H1 (cell line): ENCODE measurements at regions not wholly inside any gene's neighbourhood (a gene's known extent, or its start where the extent isn't known, plus 50 kb on each side); places are given as distances from the start of the nearest gene placed in this dataset.

Experiments used
- CTCF ChIA-PET: fragments of 300-600 bp; sonication (Branson Sonifier 250); formaldehyde crosslinking; loops from one replicate; lab custom pipeline; 2021; ENCODE audit not compliant: partially characterized antibody; lab: Charles Lee
- POLR2A ChIA-PET: fragments of 300-600 bp; sonication (Branson Sonifier 250); formaldehyde crosslinking; loops from one replicate; lab custom pipeline; 2021; ENCODE audit warnings: inconsistent platforms; ENCODE audit not compliant: partially characterized antibody; lab: Charles Lee
- DNase-seq, 2 experiments: peaks; one replicate each; pipeline versions ENCODE4 v3.0.0 to v3.0.0-alpha.2; 2010 to 2022; ENCODE audit warnings: low spot score in 2 of 2, low read depth in 1 of 2, mixed read lengths in 1 of 2
- FAIRE-seq: peaks from 2 replicates; lab custom pipeline; 2011; peaks lifted over from hg19 to GRCh38; lab: Jason Lieb, UNC
- H2AFZ ChIP-seq: 2 replicates; pipeline ENCODE4 v1.8.1; 2012; ENCODE audit warnings: low read length, inconsistent platforms
- H2AK5ac ChIP-seq: 2 replicates; pipeline ENCODE4 v1.6.1; 2013; ENCODE audit warnings: low read depth, low read length
- H2BK120ac ChIP-seq: replicated peaks from 2 replicates; pipeline ENCODE3; 2013; ENCODE audit warnings: low read depth, low read length, inconsistent platforms
- H2BK12ac ChIP-seq: 2 replicates; pipeline ENCODE4 v1.6.1; 2013; ENCODE audit warnings: low read depth, low read length
- H2BK15ac ChIP-seq: 2 replicates; pipeline ENCODE4 v1.6.1; 2013; ENCODE audit warnings: low read length
- H2BK20ac ChIP-seq: 2 replicates; pipeline ENCODE4 v1.6.1; 2013; ENCODE audit warnings: low read length
- H2BK5ac ChIP-seq: 2 replicates; pipeline ENCODE4 v1.6.1; 2013; ENCODE audit warnings: low read depth, low read length
- H3K14ac ChIP-seq: 2 replicates; pipeline ENCODE4 v1.6.1; 2013; ENCODE audit warnings: inconsistent platforms; ENCODE audit not compliant: insufficient read length
- H3K18ac ChIP-seq: 2 replicates; pipeline ENCODE4 v1.6.1; 2013; ENCODE audit warnings: low read length; ENCODE audit errors: extremely low read depth
- H3K23ac ChIP-seq: 2 replicates; pipeline ENCODE4 v1.6.1; 2013; ENCODE audit warnings: inconsistent platforms; ENCODE audit not compliant: insufficient read length
- H3K23me2 ChIP-seq: 2 replicates; pipeline ENCODE4 v1.6.1; 2013; ENCODE audit warnings: low read depth, low read length
- H3K27ac ChIP-seq: 2 replicates; pipeline ENCODE4 v1.6.1; 2011; ENCODE audit warnings: low read depth, low read length, inconsistent platforms
- H3K27me3 ChIP-seq, 4 experiments: replicated peaks in 1 of 4; 1 replicate in 1 of 4; 2 replicates in 3 of 4; pipeline versions ENCODE4 v1.6.1 to v1.8.1; 2011 to 2013; ENCODE audit warnings: low read length in 3 of 4, mild to moderate bottlenecking in 3 of 4, inconsistent platforms in 2 of 4, mixed read lengths in 2 of 4, moderate library complexity in 1 of 4; ENCODE audit not compliant: control insufficient read depth in 3 of 4, insufficient read depth in 3 of 4; ENCODE audit errors: extremely low read depth in 1 of 4
- H3K36me3 ChIP-seq, 4 experiments: 2 replicates each; pipeline versions ENCODE4 v1.6.1 to v1.8.1; 2011 to 2013; ENCODE audit warnings: mild to moderate bottlenecking in 4 of 4, low read length in 3 of 4, moderate library complexity in 2 of 4, control low read depth in 1 of 4, inconsistent platforms in 1 of 4; ENCODE audit not compliant: insufficient read depth in 4 of 4, control insufficient read depth in 2 of 4
- H3K4ac ChIP-seq: replicated peaks from 2 replicates; pipeline ENCODE3; 2013; ENCODE audit warnings: low read length, low read depth, mixed read lengths, inconsistent platforms; ENCODE audit not compliant: insufficient read length
- H3K4me1 ChIP-seq, 4 experiments: replicated peaks in 1 of 4; 1 replicate in 1 of 4; 2 replicates in 3 of 4; pipeline versions ENCODE4 v1.6.1 to v1.8.1; 2011 to 2013; ENCODE audit warnings: low read length in 3 of 4, inconsistent platforms in 2 of 4, mixed read lengths in 1 of 4; ENCODE audit not compliant: insufficient read depth in 4 of 4, control insufficient read depth in 3 of 4
- H3K4me2 ChIP-seq, 2 experiments: 2 replicates each; pipeline versions ENCODE4 v1.6.1 to v1.8.1; 2011 to 2013; ENCODE audit warnings: low read depth in 2 of 2, low read length in 2 of 2, control low read depth in 1 of 2, inconsistent platforms in 1 of 2, mild to moderate bottlenecking in 1 of 2; ENCODE audit not compliant: insufficient read depth in 1 of 2
- H3K4me3 ChIP-seq, 4 experiments: fragments of 200-600, 300-600 bp in 1 of 4; sonication (generic), shearing (Covaris generic), sonication (Bioruptor Twin) in 1 of 4; 2 replicates each; pipeline versions ENCODE4 v1.5.1 to v1.8.1; 2011 to 2016; ENCODE audit warnings: low read length in 4 of 4, low read depth in 3 of 4, control low read depth in 2 of 4, inconsistent platforms in 2 of 4, mild to moderate bottlenecking in 2 of 4, mixed read lengths in 1 of 4, moderate library complexity in 1 of 4; ENCODE audit not compliant: insufficient read depth in 2 of 4; ENCODE audit errors: extremely low read depth in 1 of 4
- H3K56ac ChIP-seq: replicated peaks from 2 replicates; pipeline ENCODE3; 2013; ENCODE audit warnings: low read depth, mild to moderate bottlenecking, mixed read lengths, low read length, inconsistent platforms; ENCODE audit not compliant: insufficient read length
- H3K79me1 ChIP-seq: 2 replicates; pipeline ENCODE4 v1.6.1; 2013; ENCODE audit warnings: low read depth, low read length, control low read depth
- H3K79me2 ChIP-seq, 2 experiments: 2 replicates each; pipeline versions ENCODE4 v1.6.1 to v1.8.1; 2012 to 2013; ENCODE audit warnings: low read length in 2 of 2, mild to moderate bottlenecking in 2 of 2, inconsistent platforms in 1 of 2; ENCODE audit not compliant: insufficient read depth in 2 of 2, control insufficient read depth in 1 of 2
- H3K9ac ChIP-seq, 4 experiments: replicated peaks in 1 of 4; 1 replicate in 1 of 4; 2 replicates in 3 of 4; pipeline versions ENCODE4 v1.6.1 to v1.8.1; 2011 to 2013; ENCODE audit warnings: low read depth in 3 of 4, low read length in 3 of 4, control low read depth in 2 of 4, mild to moderate bottlenecking in 2 of 4, moderate library complexity in 2 of 4, inconsistent platforms in 1 of 4; ENCODE audit errors: extremely low read depth in 1 of 4
- H3K9me3 ChIP-seq, 2 experiments: 2 replicates each; pipeline versions ENCODE4 v1.6.1 to v1.8.1; 2012 to 2013; ENCODE audit warnings: mild to moderate bottlenecking in 2 of 2, moderate library complexity in 2 of 2, control low read depth in 1 of 2, inconsistent platforms in 1 of 2, low read depth in 1 of 2, low read length in 1 of 2, mixed read lengths in 1 of 2; ENCODE audit not compliant: insufficient read depth in 2 of 2
- H4K20me1 ChIP-seq, 2 experiments: replicated peaks in 1 of 2; 2 replicates each; pipeline versions ENCODE3 to v1.8.1; 2011 to 2013; ENCODE audit warnings: inconsistent platforms in 2 of 2, low read length in 2 of 2, mild to moderate bottlenecking in 1 of 2; ENCODE audit not compliant: insufficient read depth in 2 of 2, control insufficient read depth in 1 of 2
- H4K5ac ChIP-seq: 2 replicates; pipeline ENCODE4 v1.6.1; 2013; ENCODE audit warnings: low read length, low read depth, mixed read lengths, inconsistent platforms; ENCODE audit not compliant: insufficient read length
- H4K8ac ChIP-seq: 2 replicates; pipeline ENCODE4 v1.8.0; 2013; ENCODE audit warnings: mild to moderate bottlenecking, moderate library complexity, low read length, inconsistent platforms; ENCODE audit not compliant: insufficient read depth; ENCODE audit errors: extremely low read depth
- H4K91ac ChIP-seq: replicated peaks from 2 replicates; pipeline ENCODE3; 2013; ENCODE audit warnings: low read length, mixed read lengths, inconsistent platforms; ENCODE audit not compliant: insufficient read length
- CBX5 ChIP-seq: fragments of 300-800, 300-1000 bp; sonication (generic); IDR thresholded peaks from 2 replicates; pipeline ENCODE4 v1.7.1; 2016; ENCODE audit warnings: antibody characterized with exemption, low read length, low read depth
- WGBS, 2 experiments: shearing (Covaris generic) in 1 of 2; methylation state at CpG; one replicate each; pipeline versions ENCODE4 v1.1.6 to v1.1.7; 2013 to 2015; ENCODE audit warnings: low lambda C conversion rate in 2 of 2, mixed read lengths in 2 of 2, inconsistent platforms in 1 of 2, low coverage in 1 of 2, missing lambda C conversion rate in 1 of 2; ENCODE audit not compliant: insufficient replicate concordance in 2 of 2, insufficient coverage in 1 of 2, insufficient read length in 1 of 2; ENCODE audit errors: extremely low coverage in 1 of 2, missing lambda C conversion rate in 1 of 2; 5-methylcytosine and 5-hydroxymethylcytosine counted together

DNA sequence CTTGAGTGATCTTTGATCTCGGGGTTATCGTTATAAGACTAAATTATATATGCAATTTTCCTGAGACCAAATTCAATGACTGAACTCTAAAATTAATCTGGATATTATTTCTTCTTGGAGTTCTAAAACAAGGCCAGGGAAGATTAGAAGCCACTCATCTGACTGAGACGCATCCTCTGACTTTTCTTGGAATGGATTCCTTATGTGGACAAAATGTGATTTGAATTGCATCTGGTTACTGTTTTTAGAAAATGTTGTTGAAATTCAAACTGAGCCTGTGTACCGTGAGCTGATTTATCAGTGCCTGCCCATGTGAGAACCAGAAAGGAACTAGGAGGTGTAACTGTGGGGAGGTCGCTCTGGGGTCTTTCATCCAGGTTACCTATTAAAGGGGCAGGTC lies 330.8 kb downstream of the OSR1 start:
- H3K4me3 ChIP-seq, result no peak overlapping the region
- H3K56ac ChIP-seq, result no peak overlapping the region
- no peak for TF ChIP-seq CBX5
- no peak overlapping the region for H2AK5ac ChIP-seq
- H3K27me3 ChIP-seq, result no peaks in the 10 kb centered on the region
- no peak overlapping the region for H2BK20ac ChIP-seq
- H2BK15ac ChIP-seq, result no peak overlapping the region
- no peak overlapping the region for H3K4me2 ChIP-seq
- no peaks in the 10 kb centered on the region; a peak in 1 of 4 replicates for H3K9me3 ChIP-seq
- no peak overlapping the region for H2BK12ac ChIP-seq
- H3K36me3 ChIP-seq, result no peaks in the 10 kb centered on the region
- H2BK5ac ChIP-seq, result no peak overlapping the region
- no peak overlapping the region for H3K14ac ChIP-seq
- H4K5ac ChIP-seq, result no peak overlapping the region
- H3K79me2 ChIP-seq, result no peaks in the 10 kb centered on the region
- ChIA-PET CTCF (interaction anchor here (0.7 kb wide), 1 partner anchor 723 kb away, joined by 3 read pairs; no protein-coding TSS in a partner anchor), POLR2A (no interaction called here)
- H3K79me1 ChIP-seq, result no peaks in the 10 kb centered on the region
- H2AFZ ChIP-seq, result no peak overlapping the region
- H2BK120ac ChIP-seq, result no peak overlapping the region
- H4K20me1 ChIP-seq, result no peaks in the 10 kb centered on the region
- no peak overlapping the region for H3K4ac ChIP-seq
- no peak overlapping the region for H3K18ac ChIP-seq
- no peak overlapping the region for H3K23ac ChIP-seq
- H4K8ac ChIP-seq, result no peak overlapping the region
- H3K23me2 ChIP-seq, result no peaks in the 10 kb centered on the region
- H4K91ac ChIP-seq, result no peak overlapping the region
- FAIRE-seq (no peak), DNase-seq (no peak)
- H3K9ac ChIP-seq, result no peak overlapping the region
- no peak overlapping the region for H3K27ac ChIP-seq
- no peaks in the 10 kb centered on the region; a peak in 2 of 7 replicates for H3K4me1 ChIP-seq
- WGBS, 2 experiments, result 89% methylated on average over 5 of the region's 5 CpGs; no CpG with 5 or more reads in 1 of the 2 experiments
